Esophagus muscularis mucosa (tissue), 4 donors: ENCODE measurements at regions not wholly inside any gene's neighbourhood (a gene's known extent, or its start where the extent isn't known, plus 50 kb on each side); places are given as distances from the start of the nearest gene placed in this dataset.

Experiments used
- DNase-seq: peaks from one replicate; pipeline ENCODE4 v3.0.0-alpha.2; 2017; ENCODE audit errors: extremely low spot score
- H3K27ac ChIP-seq, 4 donors: fragments of 200-600 bp; sonication (generic); replicated peaks in 1 of 4; 1 replicate in 3 of 4; 2 replicates in 1 of 4; pipeline ENCODE4 v1.5.1; 2016 to 2019; ENCODE audit warnings: mild to moderate bottlenecking in 1 of 4
- H3K27me3 ChIP-seq, 4 donors: fragments of 200-600 bp; sonication (generic); one replicate each; pipeline versions ENCODE4 v1.5.1 to v1.6.0; 2016 to 2019
- H3K36me3 ChIP-seq, 4 donors: fragments of 200-600 bp; sonication (generic); one replicate each; pipeline ENCODE4 v1.5.1; 2016 to 2019
- H3K4me1 ChIP-seq, 4 donors: fragments of 200-600 bp; sonication (generic); one replicate each; pipeline ENCODE4 v1.5.1; 2016 to 2019
- H3K4me3 ChIP-seq, 4 donors: fragments of 200-600 bp; sonication (generic); 1 replicate in 2 of 4; 2 replicates in 2 of 4; pipeline ENCODE4 v1.5.1; 2016 to 2019; ENCODE audit warnings: mild to moderate bottlenecking in 4 of 4, moderate library complexity in 1 of 4
- H3K9me3 ChIP-seq, 4 donors: fragments of 200-600 bp; sonication (generic); 1 replicate in 3 of 4; 2 replicates in 1 of 4; pipeline ENCODE4 v1.5.1; 2016 to 2019
- EP300 ChIP-seq: sonication (generic); formaldehyde crosslinking; IDR thresholded peaks from one replicate; pipeline ENCODE4 v1.6.1; 2017; ENCODE audit warnings: antibody characterized with exemption
- POLR2A ChIP-seq: fragments of 450-650 bp; IDR thresholded peaks from one replicate; pipeline ENCODE4 v1.6.1; 2017; ENCODE audit warnings: antibody characterized with exemption, moderate library complexity, mild to moderate bottlenecking, low read depth
- POLR2AphosphoS5 ChIP-seq, 2 donors: sonication (generic); formaldehyde crosslinking; IDR thresholded peaks; one replicate each; pipeline ENCODE4 v1.6.1; 2017; ENCODE audit warnings: antibody characterized with exemption in 2 of 2
- WGBS: methylation state at CpG from one replicate; pipeline ENCODE4 v1.1.5; 2018; 5-methylcytosine and 5-hydroxymethylcytosine counted together
- intact Hi-C: fragments of 100-400 bp; cut with DNase I; formaldehyde crosslinking; loops from one replicate; pipeline ENCODE4 v1.15.1; 2023
- TF ChIP-seq, protein P1 (sequence below), 3 experiments: fragments of 200-600 bp in 2 of 3; fragments of 450-650 bp in 1 of 3; sonication (generic) in 2 of 3; IDR thresholded peaks; one replicate each; pipeline ENCODE4 v1.5.1; 2017 to 2019; ENCODE audit warnings: antibody characterized with exemption in 3 of 3, mild to moderate bottlenecking in 2 of 3, moderate library complexity in 1 of 3

DNA sequence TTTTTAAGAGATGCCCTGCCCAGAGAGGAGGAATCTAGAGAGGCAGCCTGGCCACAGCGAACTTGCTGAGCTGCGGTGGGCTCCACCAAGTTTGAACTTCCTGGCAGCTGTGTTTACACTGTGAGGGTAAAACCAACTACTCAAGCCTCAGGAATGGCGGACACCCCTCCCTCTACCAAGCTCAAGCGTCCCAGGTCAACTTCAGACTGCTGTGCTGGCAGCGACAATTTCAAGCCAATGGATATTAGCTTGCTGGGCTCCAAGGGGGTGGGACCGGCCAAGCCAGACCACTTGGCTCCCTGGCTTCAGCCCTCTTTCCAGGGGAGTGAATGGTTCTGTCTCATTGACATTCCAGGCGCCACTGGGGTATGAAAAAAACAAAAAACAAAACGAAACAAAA, 289.4 kb downstream of the KCNS3 start:
- DNase-seq, result no peak
- Histone ChIP-seq H3K27ac (no peak overlapping the region), H3K4me3 (no peak overlapping the region), H3K9me3 (no peaks in the 10 kb centered on the region), H3K36me3 (no peaks in the 10 kb centered on the region), H3K4me1 (peaks cover 0 to 20% (median 14%) of the 10 kb centered on the region in 4 donors), H3K27me3 (no peaks in the 10 kb centered on the region)
- 80% methylated on average over 8 of the region's 8 CpGs for WGBS
- intact Hi-C loops, result no loop called here
- TF ChIP-seq POLR2A (no peak), POLR2AphosphoS5 (IDR thresholded peaks at IDR 0.05) (no peak), EP300 (no peak)
- TF ChIP-seq, protein P1, sequence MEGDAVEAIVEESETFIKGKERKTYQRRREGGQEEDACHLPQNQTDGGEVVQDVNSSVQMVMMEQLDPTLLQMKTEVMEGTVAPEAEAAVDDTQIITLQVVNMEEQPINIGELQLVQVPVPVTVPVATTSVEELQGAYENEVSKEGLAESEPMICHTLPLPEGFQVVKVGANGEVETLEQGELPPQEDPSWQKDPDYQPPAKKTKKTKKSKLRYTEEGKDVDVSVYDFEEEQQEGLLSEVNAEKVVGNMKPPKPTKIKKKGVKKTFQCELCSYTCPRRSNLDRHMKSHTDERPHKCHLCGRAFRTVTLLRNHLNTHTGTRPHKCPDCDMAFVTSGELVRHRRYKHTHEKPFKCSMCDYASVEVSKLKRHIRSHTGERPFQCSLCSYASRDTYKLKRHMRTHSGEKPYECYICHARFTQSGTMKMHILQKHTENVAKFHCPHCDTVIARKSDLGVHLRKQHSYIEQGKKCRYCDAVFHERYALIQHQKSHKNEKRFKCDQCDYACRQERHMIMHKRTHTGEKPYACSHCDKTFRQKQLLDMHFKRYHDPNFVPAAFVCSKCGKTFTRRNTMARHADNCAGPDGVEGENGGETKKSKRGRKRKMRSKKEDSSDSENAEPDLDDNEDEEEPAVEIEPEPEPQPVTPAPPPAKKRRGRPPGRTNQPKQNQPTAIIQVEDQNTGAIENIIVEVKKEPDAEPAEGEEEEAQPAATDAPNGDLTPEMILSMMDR (IDR thresholded peaks at IDR 0.05), result no peak

DNA sequence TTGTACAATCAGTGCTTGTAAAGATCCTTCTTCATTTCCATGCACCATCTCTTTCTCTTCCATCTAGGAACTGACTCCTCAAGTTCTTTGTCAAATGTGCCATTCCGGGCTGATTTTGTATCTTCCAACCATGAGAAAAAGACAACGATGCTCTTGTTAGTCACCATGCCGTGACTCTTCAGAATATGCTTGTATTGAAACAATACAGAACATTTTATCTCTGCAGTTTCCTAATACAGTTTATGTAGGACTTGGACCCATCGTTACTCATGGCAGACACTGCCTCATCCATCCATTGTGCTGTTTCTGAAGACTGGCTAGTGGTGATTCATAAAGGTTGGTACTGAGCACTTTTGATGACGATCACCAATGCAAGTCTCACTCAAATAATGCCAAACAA, 283.2 kb downstream of the KCNS3 start:
- H3K27me3 ChIP-seq, result no peaks in the 10 kb centered on the region
- no peak overlapping the region for H3K27ac ChIP-seq
- intact Hi-C loops, result no loop called here
- H3K9me3 ChIP-seq, result no peaks in the 10 kb centered on the region
- no peaks in the 10 kb centered on the region for H3K36me3 ChIP-seq
- H3K4me1 ChIP-seq, result peaks cover 0 to 19% (median 3%) of the 10 kb centered on the region in 4 donors
- no peak for DNase-seq
- WGBS, result 89% methylated on average over 5 of the region's 5 CpGs
- no peak overlapping the region for H3K4me3 ChIP-seq
- TF ChIP-seq EP300 (no peak), POLR2A (no peak), POLR2AphosphoS5 (IDR thresholded peaks at IDR 0.05) (no peak)
- TF ChIP-seq, protein P1 (IDR thresholded peaks at IDR 0.05), result no peak

DNA sequence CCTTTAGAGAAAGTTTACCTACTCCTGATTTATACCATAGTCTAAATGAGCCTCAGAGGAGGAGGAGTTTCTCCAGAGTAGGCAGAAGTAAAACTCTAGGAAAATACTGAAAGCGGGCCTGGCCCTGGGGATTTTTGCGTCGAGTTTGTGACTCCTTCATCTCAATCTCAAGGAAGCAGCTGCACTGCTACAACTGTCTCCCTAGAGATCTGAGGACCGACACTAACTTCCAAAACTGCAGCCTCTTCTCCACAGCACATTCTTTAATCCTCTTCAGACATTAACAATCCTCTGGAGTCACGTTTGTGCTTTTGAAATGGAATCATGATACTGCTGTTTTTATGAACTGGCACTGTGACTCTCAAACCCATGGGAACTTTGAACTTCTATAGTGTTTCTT, 281.4 kb downstream of the KCNS3 start:
- TF ChIP-seq EP300 (no peak), POLR2AphosphoS5 (IDR thresholded peaks at IDR 0.05) (no peak), POLR2A (no peak)
- TF ChIP-seq, protein P1 (IDR thresholded peaks at IDR 0.05), result no peak
- 46% methylated on average over 5 of the region's 5 CpGs for WGBS
- H3K4me1 ChIP-seq, result peaks cover 0 to 19% (median 3%) of the 10 kb centered on the region in 4 donors
- H3K36me3 ChIP-seq, result no peaks in the 10 kb centered on the region
- intact Hi-C loops, result no loop called here
- no peaks in the 10 kb centered on the region for H3K9me3 ChIP-seq
- no peak for DNase-seq
- H3K27ac ChIP-seq, result no peak overlapping the region
- no peak overlapping the region for H3K4me3 ChIP-seq
- no peaks in the 10 kb centered on the region for H3K27me3 ChIP-seq

DNA sequence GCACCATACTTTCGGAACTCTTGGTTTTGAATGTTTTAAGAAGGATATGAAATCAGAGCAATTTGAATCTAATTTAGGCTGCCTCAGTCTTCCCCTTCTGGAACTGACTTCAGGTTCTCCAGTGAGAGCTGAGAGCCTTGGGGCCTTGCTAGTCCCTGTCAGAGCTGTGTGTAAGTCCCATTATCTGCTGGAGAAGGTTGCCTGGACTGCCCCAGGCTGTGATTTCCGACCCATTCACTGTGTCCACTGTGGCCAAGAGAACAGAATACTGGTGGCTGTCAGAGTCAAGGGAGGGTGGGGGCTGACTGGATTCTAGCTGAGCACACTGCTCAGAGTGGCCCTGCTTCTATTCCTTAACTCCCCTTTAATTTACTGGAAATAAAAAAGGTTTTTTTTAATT, 278.0 kb downstream of the KCNS3 start:
- Histone ChIP-seq H3K9me3 (no peaks in the 10 kb centered on the region), H3K27me3 (no peaks in the 10 kb centered on the region), H3K4me3 (no peak overlapping the region), H3K4me1 (peaks cover 0 to 19% (median 3%) of the 10 kb centered on the region in 4 donors), H3K36me3 (no peaks in the 10 kb centered on the region), H3K27ac (no peak overlapping the region)
- TF ChIP-seq POLR2AphosphoS5 (IDR thresholded peaks at IDR 0.05) (no peak), EP300 (no peak), POLR2A (no peak)
- TF ChIP-seq, protein P1 (IDR thresholded peaks at IDR 0.05), result no peak
- intact Hi-C loops, result no loop called here
- 81% methylated on average over 2 of the region's 2 CpGs for WGBS
- DNase-seq, result no peak

DNA sequence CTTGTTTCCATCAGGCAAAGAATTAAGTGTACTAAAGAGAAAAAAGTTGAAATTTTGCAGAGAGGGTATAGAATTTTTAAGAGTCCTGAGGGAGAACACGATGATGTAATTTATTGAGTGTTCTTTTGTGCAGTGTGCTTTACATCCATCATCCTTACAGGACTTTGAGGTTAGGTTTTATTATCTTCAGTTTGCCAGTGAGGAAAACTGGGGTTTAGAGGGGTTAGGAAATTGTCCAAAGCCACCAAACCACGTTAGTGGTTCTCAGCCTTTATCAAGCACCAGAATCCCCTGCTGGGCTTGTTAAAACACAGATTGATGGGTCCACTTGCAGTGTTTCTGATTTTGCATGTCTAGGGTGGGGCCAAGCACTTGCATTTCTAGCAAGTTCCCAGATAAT, 277.5 kb downstream of the KCNS3 start:
- no peaks in the 10 kb centered on the region for H3K9me3 ChIP-seq
- no peaks in the 10 kb centered on the region for H3K27me3 ChIP-seq
- 70% methylated on average over 2 of the region's 2 CpGs for WGBS
- H3K27ac ChIP-seq, result no peak overlapping the region
- TF ChIP-seq, protein P1 (IDR thresholded peaks at IDR 0.05), result no peak
- TF ChIP-seq EP300, result no peak
- no peak for TF ChIP-seq POLR2A
- TF ChIP-seq POLR2AphosphoS5 (IDR thresholded peaks at IDR 0.05), result no peak
- no peak for DNase-seq
- intact Hi-C loops, result no loop called here
- no peak overlapping the region for H3K4me3 ChIP-seq
- H3K4me1 ChIP-seq, result peaks cover 0 to 16% (median 3%) of the 10 kb centered on the region in 4 donors
- H3K36me3 ChIP-seq, result no peaks in the 10 kb centered on the region
